ENCODE measurements at regions not wholly inside any gene's neighbourhood (a gene's known extent, or its start where the extent isn't known, plus 50 kb on each side); places are given as distances from the start of the nearest gene placed in this dataset.

DNA sequence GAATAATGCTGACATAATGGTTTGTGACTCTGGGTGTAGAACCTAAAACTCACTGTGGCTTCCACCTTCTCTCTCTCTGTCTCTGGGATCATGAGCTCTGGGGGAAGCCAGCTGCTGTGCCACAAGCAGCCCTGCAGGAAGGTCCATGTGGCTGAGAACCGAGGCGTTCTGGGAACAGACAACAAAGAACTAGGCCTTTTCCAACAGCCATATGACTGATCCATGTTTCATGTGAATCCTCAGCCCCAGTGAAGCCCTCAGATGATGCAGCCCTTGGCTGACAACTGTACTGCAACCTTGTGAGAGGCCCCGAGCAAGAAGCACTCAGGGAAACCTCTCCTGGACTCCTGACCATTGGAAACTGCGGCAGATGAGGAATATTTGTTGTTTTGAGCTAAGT lies 56.6 kb downstream of the HLA-G start:
- DNase-seq: no peak

DNA sequence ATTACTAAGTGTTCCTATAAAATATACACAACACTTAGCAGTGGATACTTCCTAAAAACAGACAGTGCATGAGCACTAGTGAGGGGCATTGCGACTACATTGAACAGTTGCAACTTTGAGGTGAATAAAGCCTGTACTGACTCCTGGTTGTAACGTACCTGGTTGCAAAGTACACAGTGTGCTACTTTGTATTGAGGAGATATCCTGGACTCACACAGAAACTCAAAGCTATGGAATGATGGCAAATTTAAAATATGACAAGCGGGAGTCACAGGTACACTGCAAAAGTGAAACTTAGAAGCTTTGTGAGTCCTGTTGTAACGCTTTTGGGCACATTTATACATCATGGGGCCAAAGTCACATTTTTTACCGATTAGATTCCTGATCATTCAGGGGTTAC lies 55.6 kb upstream of the HLA-A start:
- no peak for DNase-seq

DNA sequence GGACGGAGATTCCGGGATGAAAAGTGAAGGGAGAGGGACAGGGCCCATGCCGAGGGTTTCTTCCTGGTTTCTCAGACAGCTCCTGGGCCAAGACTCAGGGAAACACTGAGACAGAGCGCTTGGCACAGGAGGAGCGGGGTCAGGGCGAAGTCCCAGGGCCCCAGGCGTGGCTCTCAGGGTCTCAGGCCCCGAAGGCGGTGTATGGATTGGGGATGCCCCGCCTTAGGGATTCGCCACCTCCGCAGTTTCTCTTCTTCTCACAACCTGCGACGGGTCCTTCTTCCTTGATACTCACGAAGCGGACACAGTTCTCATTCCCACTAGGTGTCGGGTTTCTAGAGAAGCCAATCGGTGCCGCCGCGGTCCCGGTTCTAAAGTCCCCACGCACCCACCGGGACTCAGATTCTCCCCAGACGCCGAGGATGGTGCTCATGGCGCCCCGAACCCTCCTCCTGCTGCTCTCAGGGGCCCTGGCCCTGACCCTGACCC lies 55.0 kb upstream of the HLA-A start:
- no peak for DNase-seq

DNA sequence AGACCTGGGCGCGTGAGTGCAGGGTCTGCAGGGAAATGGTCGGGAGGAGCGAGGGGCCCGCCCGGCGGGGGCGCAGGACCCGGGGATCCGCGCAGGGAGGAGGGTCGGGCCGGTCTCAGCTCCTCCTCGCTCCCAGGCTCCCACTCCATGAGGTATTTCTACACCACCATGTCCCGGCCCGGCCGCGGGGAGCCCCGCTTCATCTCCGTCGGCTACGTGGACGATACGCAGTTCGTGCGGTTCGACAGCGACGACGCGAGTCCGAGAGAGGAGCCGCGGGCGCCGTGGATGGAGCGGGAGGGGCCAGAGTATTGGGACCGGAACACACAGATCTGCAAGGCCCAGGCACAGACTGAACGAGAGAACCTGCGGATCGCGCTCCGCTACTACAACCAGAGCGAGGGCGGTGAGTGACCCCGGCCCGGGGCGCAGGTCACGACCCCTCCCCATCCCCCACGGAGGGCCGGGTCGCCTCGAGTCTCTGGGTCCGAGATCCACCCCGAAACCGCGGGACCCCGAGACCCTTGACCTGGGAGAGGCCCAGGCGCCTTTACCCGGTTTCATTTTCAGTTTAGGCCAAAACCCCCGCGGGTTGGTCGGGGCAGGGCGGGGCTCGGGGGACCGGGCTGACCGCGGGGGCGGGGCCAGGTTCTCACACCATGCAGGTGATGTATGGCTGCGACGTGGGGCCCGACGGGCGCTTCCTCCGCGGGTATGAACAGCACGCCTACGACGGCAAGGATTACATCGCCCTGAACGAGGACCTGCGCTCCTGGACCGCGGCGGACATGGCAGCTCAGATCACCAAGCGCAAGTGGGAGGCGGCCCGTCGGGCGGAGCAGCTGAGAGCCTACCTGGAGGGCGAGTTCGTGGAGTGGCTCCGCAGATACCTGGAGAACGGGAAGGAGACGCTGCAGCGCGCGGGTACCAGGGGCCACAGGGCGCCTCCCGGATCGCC lies 54.2 kb upstream of the HLA-A start:
- DNase-seq: peak; percentile 53

All from NCI-H146 (cell line).